ENCODE measurements at regions not wholly inside any gene's neighbourhood (a gene's known extent, or its start where the extent isn't known, plus 50 kb on each side); places are given as distances from the start of the nearest gene placed in this dataset.

- no peak for TF ChIP-seq LEF1 (IDR thresholded peaks at IDR 0.05; ENCODE audit: borderline replicate concordance)
- no peak for TF ChIP-seq BHLHE40 (IDR thresholded peaks at IDR 0.05; ENCODE audit: borderline replicate concordance)
- no peak for TF ChIP-seq CTBP1 (IDR thresholded peaks at IDR 0.05; ENCODE audit: borderline replicate concordance)
Observed at GRCh38 chr15:87368511-87368910, 888.0 kb downstream of the NTRK3 start.
